PC-3 (cell line): ENCODE measurements at regions not wholly inside any gene's neighbourhood (a gene's known extent, or its start where the extent isn't known, plus 50 kb on each side); places are given as distances from the start of the nearest gene placed in this dataset.

ENCODE experiments used
- CTCF ChIP-seq: fragments of 300-600 bp; sonication (generic); conservative IDR thresholded peaks from 2 replicates; pipeline ENCODE4 v1.5.1; 2017; ENCODE audit warnings: antibody characterized with exemption, low read depth, mild to moderate bottlenecking, low read length
- EZH2phosphoT487 ChIP-seq: fragments of 300-600 bp; sonication (generic); IDR thresholded peaks from 2 replicates; pipeline ENCODE4 v1.6.1; 2018; ENCODE audit warnings: mild to moderate bottlenecking, antibody characterized with exemption, low read length, borderline replicate concordance

DNA sequence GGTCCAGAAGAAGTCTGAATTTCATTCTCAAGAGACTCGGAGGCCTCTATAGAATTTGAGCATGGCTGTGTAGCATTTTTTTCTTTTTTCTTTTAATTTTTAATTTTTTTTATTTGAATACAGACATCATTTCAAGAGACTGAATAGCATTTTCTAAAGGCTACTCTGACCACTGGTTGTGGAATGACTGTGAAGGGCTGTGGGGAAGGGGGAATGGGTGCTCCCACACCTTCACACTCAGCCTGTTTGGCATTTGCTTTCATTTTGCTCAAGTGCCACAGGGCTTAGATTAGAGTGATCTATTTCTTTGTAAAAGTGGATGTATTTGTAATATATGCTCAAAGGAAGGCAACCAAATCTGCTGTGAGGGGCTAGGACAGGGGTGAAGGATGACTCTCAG is 142.0 kb upstream of the SPOPL start:
- TF ChIP-seq CTCF (no peak), EZH2phosphoT487 (no peak)
